CD1c-positive myeloid dendritic cell (primary cell): ENCODE measurements at regions not wholly inside any gene's neighbourhood (a gene's known extent, or its start where the extent isn't known, plus 50 kb on each side); places are given as distances from the start of the nearest gene placed in this dataset.
"Not testable (repeated sequence)": the region's sequence is repeated elsewhere in the genome, so short reads cannot be mapped to it uniquely, and the experiment has no call there.

Experiments
- DNase-seq: peaks from one replicate; pipeline ENCODE4 v3.0.0-alpha.2; 2016; ENCODE audit errors: extremely low spot score

DNA sequence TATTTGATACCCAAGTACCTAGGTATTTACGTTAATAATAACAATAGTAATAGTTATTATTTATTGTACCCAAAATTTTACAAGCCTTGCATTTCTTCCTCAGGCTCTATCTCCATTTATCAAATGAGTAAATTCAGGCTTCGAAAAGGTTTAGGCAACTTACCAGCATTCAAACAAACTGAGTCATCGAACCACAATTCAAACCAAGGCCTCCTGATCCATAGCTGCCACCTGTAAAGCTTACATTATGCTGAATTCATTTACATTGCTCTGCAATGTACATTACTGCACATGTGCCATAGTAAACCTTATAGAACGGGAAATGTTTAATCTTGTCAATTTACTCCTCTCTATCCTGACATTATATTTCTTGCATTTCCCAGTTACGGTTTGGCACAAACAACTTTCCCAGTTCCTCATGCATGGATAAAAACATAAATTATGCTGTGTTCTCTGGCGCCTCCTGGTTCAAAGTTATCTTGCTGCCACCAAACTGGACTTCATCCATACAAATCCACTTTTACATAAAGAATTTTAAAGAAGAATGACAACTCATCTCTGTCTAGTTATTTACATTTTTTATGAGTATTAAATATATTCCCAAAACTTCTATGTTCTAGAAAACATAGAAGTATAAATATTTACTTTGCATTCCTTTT, 360.6 kb upstream of the SOX9 start:
- no peak for DNase-seq

DNA sequence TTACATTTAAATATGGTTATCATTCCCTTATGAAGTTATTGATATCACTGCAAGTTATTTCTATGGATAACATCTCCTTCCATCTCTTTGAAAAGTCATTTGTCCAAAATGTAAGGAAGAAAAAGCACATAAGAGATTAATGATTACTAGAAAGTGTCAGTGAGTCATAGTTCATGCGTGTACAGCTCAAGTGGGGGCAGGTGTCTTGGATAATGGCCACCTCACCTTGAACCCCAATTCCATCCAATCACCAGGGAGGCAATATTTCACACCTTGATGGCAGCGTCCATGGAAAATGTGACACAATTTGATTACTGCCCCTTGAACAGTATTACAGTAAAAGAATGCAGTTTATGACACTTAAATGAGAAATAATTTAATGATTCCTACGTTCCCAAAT, 358.3 kb upstream of the SOX9 start:
- DNase-seq, result no peak

DNA sequence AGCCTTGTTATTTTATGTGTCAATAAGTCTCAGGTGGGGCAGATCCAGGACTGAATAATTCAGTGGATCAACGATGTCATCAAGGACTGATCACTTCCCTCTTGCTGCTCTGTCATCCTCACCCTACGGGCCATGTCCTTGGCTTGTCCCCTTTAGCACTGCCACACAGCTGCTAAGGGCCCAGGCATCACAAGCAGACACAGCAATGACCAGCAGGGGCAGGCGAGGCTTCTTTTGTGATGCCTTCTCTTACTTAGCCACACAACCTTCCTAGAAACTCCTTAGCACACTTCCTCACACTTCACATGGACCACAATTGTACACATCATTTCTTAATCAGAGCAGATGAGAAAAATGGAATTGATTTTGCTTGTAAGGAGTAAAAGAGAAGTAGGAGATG, 356.3 kb upstream of the SOX9 start:
- no peak for DNase-seq

DNA sequence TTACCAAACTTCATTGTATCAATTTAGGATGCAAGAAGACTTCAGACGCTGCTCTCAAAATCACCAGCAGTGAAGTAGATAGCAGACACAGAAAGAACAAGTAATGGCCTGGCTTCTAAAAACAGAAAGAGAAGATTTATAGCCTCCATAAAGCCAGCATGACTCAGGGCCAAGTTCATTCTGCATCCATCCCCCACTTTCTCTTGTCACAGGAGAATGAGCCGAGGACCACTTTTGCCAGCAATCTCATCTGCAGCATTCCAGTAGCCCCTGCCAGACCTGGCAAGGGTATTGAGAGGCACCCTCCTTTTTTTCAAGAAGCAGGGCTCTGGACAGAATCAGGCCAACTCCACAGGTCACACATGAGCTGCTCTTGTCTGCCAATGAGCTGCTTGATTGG, 355.4 kb upstream of the SOX9 start:
- no peak for DNase-seq

DNA sequence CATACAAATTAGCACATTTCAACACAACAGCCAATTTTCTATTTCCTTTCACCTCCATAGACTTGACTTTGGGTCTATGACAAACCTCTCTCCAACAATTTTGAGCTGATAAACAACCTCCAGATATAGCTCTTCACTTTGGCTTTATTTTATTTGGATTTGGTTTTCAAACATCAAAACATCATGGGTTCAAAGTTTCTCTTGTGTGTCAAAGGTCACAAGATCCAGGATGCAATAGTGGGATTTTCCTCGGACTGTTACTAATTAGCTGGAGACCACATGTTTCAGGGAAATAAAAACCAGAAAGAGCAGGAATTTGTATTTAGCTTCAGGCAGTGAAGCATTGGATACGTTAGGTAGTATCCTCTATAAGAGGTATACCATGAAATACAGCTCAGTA, 351.0 kb upstream of the SOX9 start:
- DNase-seq, result no peak

DNA sequence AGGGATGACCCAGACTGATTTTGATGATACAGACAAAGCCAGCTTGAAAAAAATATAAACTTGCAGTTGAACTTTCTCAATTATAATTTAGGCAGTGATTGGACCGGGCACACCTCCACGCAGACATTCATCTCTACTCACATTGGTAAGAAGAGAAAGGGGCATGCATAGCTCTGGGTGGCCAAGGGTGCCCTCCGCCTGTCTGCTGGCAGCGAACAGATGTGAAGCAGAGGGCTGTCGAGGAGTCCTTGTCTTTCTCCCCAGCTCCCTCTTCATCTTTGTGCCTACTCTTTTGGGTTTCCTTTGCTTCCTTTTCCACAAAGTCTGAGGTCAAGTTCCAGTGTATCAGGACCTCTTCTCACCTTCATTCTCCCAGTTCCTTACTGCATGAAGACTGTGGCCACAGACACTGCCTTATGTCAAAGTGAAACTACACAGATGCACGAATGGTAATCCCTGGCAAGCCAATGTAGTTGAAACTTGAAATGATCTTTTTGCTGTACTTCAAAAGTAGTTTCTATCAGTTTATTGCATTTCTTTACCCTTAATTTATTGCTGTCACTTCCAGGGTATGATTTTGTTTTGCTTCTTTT, 343.7 kb upstream of the SOX9 start:
- DNase-seq, result no peak

DNA sequence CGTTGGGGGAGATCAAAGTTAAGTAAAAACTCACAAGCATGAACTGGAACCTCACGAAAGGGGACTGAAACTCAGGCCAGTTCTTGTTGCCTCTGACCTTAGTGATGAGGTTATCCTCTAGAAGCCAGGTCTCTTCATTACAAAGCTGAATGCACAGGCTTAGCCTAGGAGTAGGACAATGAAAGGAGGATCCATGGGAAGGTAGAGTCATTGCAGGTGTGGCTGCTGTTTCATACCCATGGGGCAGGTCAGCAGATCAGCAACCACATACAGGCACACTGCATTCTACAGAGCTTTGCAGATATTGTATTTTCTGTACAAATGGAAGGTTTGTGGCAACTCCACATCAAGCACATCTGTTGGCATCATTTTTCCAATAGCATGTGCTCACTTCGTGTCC, 341.3 kb upstream of the SOX9 start:
- DNase-seq, result no peak

DNA sequence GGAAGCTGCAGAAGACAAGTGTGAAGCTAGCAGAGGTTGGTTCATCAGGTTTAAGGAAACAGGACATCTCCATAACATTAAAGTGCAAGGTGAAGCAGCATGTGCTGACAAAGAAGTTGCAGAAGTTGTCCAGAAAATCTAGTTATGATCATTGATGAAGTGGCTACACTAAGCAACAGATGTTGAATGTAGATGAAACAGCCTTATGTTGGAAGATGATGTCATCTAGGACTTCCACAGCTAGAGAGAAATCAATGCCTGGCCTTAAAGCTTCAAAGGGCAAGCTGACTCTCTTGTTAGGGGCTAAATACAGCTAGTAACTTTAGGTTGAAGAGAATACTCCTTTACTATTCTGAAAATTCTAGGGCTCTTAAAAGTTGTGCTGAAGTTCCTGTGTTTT, 340.2 kb upstream of the SOX9 start:
- DNase-seq, result no peak

DNA sequence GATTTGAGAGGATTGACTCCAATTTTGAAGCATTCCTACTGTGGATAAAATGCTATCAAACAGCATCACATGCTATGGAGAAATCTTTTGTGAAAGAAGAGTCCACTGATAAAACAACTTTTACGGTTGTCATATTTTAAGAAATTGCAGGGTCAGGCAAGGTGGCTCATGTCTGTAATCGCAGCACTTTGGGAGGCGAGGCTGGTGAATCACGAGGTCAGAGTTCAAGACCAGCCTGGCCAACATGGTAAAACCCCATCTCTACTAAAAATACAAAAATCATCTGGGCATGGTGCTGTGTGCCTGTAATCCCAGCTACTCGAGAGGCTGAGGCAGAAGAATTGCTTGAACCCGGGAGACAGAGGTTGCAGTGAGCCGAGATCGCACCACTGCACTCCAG, 338.8 kb upstream of the SOX9 start:
- not testable (repeated sequence) for DNase-seq

DNA sequence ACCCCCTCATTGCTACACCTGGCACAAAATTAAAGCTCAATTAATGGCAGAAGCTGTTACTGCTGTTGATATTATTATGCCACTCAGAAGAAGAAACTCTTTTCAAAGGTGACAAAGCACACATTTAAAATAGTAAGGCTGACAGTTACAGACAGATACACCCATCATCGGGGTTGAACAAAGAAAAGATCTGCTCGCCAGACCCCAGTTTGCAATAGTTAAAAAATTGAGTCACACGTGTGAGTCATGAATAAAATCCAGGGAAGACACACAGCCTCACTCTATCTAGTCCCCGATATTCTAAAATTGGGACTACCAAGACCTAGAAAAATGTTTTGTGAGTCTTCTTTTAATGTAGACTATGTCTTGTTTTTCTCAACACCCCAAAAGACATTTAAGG, 330.0 kb upstream of the SOX9 start:
- DNase-seq, result no peak

DNA sequence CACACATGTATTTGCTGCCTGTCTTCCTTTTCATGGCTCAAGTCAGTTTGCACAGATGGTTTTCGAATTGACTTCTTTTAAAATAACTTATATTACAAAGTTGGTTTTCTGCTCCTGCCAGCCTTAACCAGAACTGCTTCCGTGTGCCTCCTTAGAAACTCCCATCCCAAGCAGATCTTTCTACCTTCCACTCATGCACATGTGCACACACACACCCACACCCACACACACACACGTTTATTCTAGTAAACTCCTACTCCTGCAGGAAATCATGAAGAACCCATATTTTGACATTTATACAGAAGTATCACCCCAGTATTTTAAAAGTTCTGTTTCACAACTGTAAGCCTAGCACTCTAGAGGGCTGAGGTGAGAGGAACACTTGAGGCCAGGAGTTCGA, 329.5 kb upstream of the SOX9 start:
- DNase-seq, result no peak

DNA sequence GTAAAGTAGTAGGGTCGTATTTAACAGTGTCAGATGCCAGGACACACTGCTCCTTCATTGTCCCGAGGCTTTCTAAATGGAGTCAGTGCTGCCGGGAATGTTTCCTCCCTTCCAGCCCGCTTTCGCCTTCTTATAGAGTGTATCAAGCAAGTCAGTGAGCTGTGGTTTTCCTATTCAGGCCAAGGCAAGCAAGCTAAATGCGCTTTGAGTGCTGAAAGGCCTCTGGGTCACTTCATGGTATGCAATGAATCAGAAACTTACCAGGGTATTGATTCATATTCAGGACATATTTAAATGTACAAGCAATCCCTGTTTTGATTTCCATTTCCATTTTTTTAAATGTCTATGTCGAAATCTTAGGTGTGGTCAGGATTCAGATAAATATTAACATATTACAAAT, 327.9 kb upstream of the SOX9 start:
- DNase-seq, result no peak

DNA sequence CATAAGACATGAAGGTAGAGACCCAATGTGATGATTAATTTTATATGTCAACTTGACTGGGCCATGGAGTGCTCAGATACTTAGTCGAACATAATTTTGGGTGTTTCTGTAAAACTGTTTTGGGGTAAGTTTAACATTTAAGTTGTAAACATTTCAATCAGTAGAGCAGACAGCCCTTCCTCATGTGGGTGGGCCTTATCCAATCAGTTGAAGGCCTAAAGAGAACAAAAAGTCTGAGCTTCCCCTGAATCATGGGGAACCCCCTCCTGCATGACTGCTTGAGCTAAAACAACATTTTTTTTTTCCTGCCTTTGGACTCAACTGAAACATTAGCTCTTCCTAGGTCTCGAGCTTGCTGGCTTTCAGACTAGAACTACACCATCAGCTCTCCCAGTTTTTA, 327.3 kb upstream of the SOX9 start:
- DNase-seq, result no peak

DNA sequence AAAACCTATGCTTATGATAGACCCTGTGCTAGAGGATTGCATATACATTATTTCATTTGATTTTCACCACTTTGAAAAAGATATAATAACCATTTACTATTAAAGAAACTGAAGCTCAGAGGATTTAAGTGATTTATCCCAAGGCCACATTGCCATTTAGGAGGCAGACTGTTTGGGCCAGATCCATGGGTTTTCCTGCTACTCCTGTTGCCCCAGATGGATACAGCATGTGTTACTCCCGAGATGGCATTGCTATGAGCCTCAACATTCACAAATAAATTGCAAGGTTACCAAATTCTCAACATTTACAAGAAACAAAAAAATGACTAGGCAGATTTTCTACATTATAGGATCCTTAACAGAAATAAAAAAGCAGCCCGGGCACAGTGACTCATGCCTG, 322.1 kb upstream of the SOX9 start:
- DNase-seq, result no peak

DNA sequence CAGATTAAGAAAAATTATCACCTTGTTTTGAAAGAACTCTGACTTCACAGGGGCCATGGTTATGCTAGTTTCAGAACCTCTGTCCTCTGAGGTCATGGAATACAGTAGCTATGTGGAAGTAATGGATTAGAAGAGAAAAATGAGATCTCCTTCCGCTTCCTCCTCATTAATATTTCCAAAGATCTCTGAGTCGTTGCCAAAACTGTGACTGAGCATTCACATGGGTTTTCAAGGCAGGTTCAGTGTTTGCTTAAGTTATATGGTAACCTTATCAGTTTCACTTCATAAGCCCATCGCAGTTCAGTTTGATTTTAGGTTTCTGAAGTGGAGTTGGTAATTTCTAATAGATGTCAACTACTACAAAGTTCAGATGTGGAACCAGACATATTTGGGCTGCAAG, 321.2 kb upstream of the SOX9 start:
- no peak for DNase-seq

DNA sequence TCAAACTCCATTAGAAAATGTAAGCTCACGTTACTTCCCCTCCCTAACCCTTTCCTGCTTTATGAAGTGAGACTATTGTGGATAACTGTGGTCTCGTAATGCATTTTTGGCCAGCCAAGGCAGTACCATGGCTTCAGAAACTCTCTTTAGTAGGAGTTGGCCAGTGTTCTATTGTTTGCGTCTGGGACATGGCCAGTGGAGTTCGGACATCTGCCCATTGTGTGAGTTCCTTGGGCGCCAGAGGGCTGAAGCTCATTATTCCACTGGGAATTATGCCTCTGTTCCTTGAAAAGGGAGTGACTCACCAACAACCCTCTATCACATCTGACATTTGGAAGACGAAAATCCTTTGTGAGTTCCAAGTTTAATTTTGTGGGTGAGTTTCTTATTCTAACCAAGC, 319.5 kb upstream of the SOX9 start:
- DNase-seq, result no peak

DNA sequence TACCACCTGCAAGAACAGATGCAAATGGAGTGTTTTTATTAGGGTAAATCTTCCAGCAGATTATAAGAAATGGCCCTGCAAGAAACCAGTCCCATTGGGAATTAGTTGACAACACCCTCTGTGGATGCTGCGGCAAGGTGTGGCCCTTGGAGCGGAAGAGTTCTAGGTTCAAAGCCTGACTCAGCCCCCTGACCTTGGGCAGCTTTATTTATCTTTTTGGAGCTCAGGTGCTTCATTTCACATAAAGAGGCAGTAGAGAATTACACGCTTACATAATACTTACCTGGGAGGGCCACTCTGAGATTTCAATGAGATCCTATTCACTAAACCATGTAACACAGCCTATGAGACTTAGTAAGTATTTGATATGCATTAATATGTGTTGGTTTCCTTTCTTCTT, 318.2 kb upstream of the SOX9 start:
- DNase-seq, result no peak

DNA sequence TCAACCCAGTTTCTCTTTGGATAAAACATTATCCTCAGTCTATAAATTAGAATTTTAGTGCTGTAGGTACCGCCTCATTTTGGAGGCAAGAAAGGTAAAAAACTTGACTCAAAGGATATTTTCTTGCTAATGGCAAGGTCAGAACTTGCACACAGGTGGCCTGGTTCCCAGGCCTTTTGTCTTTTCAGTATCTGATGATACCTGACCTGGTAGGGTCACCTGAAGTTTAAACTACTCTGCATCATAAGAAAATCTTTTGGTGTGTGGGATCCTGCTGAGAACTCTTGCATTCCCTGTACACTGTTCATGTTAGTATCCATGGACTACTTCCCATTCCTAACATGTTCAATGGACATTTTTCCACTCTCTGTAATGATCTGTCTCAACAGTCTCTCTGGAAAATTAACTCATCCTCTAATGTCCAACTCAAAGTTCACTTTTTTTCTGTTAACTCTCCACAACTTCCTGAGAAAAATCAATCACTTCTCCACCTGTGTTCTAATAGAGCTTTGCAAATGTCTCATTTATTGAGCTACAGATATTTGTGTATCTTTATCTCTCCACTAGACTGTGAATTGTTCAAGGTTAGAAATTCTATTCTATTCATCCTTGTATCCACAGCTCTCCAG, 317.1 kb upstream of the SOX9 start:
- DNase-seq, result no peak

DNA sequence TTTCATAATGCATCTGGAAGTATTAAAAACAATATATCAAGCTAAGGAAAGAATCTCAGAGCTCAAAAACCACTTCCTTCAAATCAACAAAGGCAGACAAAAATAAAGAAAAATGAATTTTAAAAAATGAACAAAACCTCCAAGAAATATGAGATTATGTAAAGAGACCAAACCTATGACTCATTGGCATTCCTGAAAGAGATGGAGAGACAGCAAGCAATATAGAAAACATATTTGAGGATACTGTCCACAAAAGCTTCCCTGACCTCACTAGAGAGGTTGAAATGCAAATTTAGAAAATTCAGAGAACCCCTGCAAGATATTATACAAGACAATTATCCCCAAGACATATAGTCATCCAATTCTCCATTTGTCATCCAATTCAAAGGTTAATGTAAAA, 311.3 kb upstream of the SOX9 start:
- DNase-seq, result no peak

DNA sequence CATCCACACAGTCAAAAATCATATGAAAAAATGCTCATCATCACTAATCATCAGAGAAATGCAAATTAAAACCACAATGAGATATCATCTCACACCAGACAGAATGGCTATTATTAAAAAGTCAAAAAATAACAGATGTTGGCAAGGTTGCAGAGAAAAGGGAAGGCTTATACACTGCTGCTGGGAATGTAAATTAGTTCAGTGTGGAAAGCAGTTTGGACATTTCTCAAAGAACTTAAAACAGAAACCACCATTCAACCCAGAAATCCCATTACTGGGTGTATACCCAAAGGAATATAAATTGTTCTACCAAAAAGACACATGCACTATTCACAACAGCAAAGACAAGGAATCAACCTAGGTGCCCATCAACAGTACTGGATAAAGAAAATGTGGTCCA, 307.0 kb upstream of the SOX9 start:
- not testable (repeated sequence) for DNase-seq

DNA sequence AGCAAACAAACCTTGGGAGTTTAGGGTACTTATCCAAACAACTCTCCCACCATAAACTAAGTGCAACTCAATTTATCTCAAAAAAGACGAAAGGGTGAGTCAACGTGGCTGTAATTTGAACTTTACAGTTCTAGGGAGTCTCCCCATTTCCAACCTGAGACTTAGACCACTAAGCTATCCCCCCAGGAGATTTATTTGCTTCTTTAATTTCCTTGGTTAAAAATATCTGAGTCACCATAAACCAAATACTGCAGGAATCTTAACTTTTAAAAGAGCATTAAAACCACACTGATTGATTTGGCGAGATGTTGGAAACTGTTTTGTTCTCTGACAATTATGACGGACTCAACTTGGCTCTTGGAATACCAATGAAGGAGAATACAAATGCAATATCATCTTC, 299.3 kb upstream of the SOX9 start:
- no peak for DNase-seq

DNA sequence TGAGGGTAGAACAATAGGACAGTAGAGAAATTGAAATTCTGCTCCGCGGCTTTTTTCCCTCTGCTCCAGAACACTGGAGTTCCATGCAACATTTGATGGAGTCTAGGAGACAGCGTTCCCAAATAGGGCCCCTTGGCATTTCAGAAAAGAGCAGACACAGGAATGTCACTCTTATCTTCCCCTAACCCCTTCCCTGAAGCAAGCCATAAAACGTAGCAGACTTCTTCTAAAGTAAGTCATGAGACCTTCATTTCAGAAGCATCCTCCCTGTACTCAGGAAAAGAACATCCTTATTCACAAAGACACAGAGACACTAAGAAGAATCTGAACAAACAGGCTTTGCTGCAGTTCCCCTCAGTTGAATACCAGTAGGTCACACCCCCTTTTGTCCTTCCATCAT, 296.1 kb upstream of the SOX9 start:
- DNase-seq, result no peak

DNA sequence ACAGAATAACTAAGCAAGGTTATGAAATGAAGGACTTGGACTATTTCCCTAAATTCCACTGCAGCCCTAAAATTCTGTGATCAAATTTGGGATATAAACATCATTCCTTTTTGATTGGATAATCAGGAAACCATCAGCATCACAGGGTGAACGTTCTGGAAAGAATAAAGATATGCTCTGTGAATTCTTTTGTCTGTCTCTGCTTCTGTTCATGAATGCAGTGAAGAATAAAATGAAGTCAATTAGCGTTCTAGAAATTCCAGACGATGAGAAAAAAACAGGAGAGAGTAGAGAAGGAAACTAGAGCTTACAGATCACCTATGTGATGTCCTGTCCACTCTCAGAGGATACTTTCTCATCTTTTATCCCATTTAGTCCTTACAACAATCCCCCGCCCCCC, 295.1 kb upstream of the SOX9 start:
- DNase-seq, result no peak

DNA sequence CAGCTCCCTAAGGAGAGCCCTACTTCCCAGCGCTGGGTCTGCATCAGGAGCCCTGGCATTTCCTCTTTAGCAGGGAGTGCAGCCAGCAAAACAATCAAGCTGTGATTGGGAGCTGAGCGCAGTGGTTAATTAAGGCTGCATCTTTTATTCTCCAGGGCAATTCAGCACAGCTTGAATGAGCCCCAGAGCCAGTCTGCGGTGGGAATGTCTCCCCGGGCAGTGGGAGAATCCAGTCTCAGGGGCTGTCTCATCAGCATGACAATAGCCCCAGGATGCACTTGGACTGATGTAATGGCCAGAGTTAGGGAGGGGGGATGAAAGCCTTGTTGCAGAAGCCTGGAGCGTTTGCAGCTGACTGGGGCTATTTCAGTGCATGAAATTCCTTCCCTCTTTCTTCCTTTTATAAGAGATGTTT, 292.6 kb upstream of the SOX9 start:
- no peak for DNase-seq
